ENCODE measurements at regions not wholly inside any gene's neighbourhood (a gene's known extent, or its start where the extent isn't known, plus 50 kb on each side); places are given as distances from the start of the nearest gene placed in this dataset.
"Not testable (repeated sequence)": the region's sequence is repeated elsewhere in the genome, so short reads cannot be mapped to it uniquely, and the experiment has no call there.

GRCh38 chr2:143994961-143995360 is 525.0 kb downstream of the ZEB2 start:
- no peak for DNase-seq

- not testable (repeated sequence) for DNase-seq
These were observed 528.3 kb downstream of the ZEB2 start for GRCh38 chr2:143991596-143991995.

GRCh38 chr2:143988082-143988481 is 531.8 kb downstream of the ZEB2 start:
- no peak for DNase-seq

- DNase-seq: no peak
These were observed 538.5 kb downstream of the ZEB2 start for GRCh38 chr2:143981428-143981827.

- DNase-seq: no peak
These were observed 542.6 kb downstream of the ZEB2 start for GRCh38 chr2:143977356-143977755.

GRCh38 chr2:143975216-143975615 is 544.7 kb downstream of the ZEB2 start:
- DNase-seq: no peak

GRCh38 chr2:143974262-143974661 is 545.7 kb downstream of the ZEB2 start:
- no peak for DNase-seq

GRCh38 chr2:143968860-143969259 is 551.1 kb downstream of the ZEB2 start:
- DNase-seq: no peak

- DNase-seq: no peak
These were observed 551.6 kb downstream of the ZEB2 start for GRCh38 chr2:143968360-143968759.

- DNase-seq: no peak
These were observed 554.3 kb downstream of the ZEB2 start for GRCh38 chr2:143965493-143966164.

- no peak for DNase-seq
These were observed 555.0 kb downstream of the ZEB2 start for GRCh38 chr2:143964891-143965290.

- DNase-seq: no peak
These were observed 559.7 kb downstream of the ZEB2 start for GRCh38 chr2:143960177-143960576.

- no peak for DNase-seq
These were observed 562.6 kb downstream of the ZEB2 start for GRCh38 chr2:143957321-143957720.

GRCh38 chr2:143955401-143956065 is 564.4 kb downstream of the ZEB2 start:
- peak; percentile 74 for DNase-seq

- DNase-seq: no peak
These were observed 565.1 kb downstream of the ZEB2 start for GRCh38 chr2:143954844-143955243.

GRCh38 chr2:143954186-143954585 is 565.7 kb downstream of the ZEB2 start:
- DNase-seq: no peak

- no peak for DNase-seq
These were observed 566.4 kb downstream of the ZEB2 start for GRCh38 chr2:143953451-143954030.

- DNase-seq: no peak
These were observed 567.4 kb downstream of the ZEB2 start for GRCh38 chr2:143952536-143952935.

- no peak for DNase-seq
These were observed 569.2 kb downstream of the ZEB2 start for GRCh38 chr2:143950704-143951103.

GRCh38 chr2:143949121-143949848 is 570.6 kb downstream of the ZEB2 start:
- no peak for DNase-seq

- DNase-seq: no peak
These were observed 571.2 kb downstream of the ZEB2 start for GRCh38 chr2:143948710-143949109.

- peak; percentile 100 for DNase-seq
These were observed 573.2 kb downstream of the ZEB2 start for GRCh38 chr2:143946436-143947391.
